ENCODE measurements at regions not wholly inside any gene's neighbourhood (a gene's known extent, or its start where the extent isn't known, plus 50 kb on each side); places are given as distances from the start of the nearest gene placed in this dataset.

DNA sequence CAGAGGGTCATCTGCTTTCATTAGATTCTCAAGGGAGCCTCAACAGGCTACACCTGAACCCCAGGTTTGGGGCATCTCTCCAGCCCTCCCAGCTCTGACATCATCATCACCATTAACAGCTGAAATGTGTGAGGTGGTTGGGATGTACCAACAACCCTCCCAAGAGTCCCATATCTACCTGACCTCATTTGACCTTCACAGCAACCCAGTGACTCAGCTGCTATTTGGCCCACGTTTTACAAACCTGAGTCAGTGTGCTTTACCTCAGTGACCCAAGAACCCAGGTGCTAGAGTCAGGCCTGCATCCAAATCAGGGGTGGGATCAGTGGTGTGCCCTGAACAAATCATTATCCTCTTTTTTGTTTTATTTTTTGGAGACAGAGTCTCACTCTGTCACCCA is 53.3 kb upstream of the TINAGL1 start:
- intact Hi-C loops (cut with DNase I; ENCODE audit: low total_unique reads), result no loop called here
- DNase-seq, result peak in 1 of 2 donors; percentile 10
- Histone ChIP-seq H3K4me3 (no peak overlapping the region), H3K4me1 (no peaks in the 10 kb centered on the region), H3K27ac (no peak overlapping the region), H3K9me3 (no peaks in the 10 kb centered on the region), H3K27me3 (no peaks in the 10 kb centered on the region), H3K36me3 (no peaks in the 10 kb centered on the region)
- TF ChIP-seq, protein P1, sequence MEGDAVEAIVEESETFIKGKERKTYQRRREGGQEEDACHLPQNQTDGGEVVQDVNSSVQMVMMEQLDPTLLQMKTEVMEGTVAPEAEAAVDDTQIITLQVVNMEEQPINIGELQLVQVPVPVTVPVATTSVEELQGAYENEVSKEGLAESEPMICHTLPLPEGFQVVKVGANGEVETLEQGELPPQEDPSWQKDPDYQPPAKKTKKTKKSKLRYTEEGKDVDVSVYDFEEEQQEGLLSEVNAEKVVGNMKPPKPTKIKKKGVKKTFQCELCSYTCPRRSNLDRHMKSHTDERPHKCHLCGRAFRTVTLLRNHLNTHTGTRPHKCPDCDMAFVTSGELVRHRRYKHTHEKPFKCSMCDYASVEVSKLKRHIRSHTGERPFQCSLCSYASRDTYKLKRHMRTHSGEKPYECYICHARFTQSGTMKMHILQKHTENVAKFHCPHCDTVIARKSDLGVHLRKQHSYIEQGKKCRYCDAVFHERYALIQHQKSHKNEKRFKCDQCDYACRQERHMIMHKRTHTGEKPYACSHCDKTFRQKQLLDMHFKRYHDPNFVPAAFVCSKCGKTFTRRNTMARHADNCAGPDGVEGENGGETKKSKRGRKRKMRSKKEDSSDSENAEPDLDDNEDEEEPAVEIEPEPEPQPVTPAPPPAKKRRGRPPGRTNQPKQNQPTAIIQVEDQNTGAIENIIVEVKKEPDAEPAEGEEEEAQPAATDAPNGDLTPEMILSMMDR (IDR thresholded peaks at IDR 0.05), result no peak

DNA sequence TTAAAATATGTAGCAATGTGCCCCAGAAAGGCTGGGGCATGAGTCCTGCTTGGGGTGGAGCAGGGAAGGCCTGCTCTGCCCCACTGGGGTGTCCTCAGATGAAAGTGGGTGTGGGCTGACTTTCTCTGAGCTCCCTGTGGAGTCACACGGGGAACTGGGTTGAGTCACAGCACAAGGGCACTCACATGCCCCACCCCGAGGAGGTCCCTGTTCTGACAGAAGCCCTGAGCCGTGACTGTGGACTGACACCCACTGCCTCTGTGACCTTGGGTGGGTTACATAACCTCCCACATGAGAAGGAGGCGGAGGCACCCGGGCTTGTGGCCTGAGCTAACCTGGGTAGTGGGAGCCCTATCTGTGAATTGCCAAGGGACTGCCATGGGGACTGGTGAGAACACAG is 52.5 kb upstream of the TINAGL1 start:
- no peaks in the 10 kb centered on the region for H3K9me3 ChIP-seq
- no peaks in the 10 kb centered on the region for H3K36me3 ChIP-seq
- peak; percentile 70 to 76 for DNase-seq
- no peak overlapping the region for H3K27ac ChIP-seq
- H3K4me1 ChIP-seq, result no peaks in the 10 kb centered on the region
- H3K4me3 ChIP-seq, result no peak overlapping the region
- intact Hi-C loops (cut with DNase I; ENCODE audit: low total_unique reads), result no loop called here
- H3K27me3 ChIP-seq, result no peaks in the 10 kb centered on the region
- TF ChIP-seq, protein P1 (IDR thresholded peaks at IDR 0.05), result no peak

DNA sequence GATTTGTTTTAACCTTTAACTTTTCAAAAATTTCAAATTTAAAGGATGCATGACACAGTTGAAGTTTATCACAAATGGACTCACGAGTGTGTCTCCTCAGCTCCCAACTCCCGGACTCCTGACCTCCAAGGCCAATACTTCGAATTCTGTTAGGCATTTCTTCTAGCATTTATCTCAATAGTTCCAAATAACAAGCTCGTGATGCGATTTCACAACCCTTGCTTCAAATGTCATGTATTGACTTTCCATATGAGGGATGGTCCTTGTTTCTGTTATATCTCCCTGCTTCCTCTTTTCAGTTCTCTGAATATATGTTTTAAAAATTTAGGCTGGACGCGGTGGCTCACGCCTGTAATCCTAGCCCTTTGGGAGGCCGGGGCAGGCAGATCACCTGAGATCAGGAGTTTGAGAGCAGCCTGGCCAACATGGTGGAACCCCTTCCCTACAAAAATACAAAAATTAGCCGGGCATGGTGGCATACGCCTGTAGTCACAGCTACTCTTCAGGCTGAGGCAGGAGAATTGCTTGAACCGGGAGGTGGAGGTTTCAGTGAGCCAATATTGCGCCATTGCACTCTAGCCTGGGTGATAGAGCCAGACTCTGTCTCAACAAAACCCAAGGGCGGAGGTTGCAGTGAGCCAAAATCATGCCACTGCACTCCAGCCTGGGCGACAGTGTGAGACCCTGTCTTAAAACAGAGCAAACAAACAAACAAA is 52.0 kb upstream of the TINAGL1 start:
- H3K27me3 ChIP-seq, result no peaks in the 10 kb centered on the region
- no peak overlapping the region for H3K27ac ChIP-seq
- H3K4me1 ChIP-seq, result no peaks in the 10 kb centered on the region
- H3K4me3 ChIP-seq, result no peak overlapping the region
- intact Hi-C loops (cut with DNase I; ENCODE audit: low total_unique reads), result no loop called here
- no peaks in the 10 kb centered on the region for H3K36me3 ChIP-seq
- DNase-seq, result peak; percentile 41
- TF ChIP-seq, protein P1 (IDR thresholded peaks at IDR 0.05), result no peak
- no peaks in the 10 kb centered on the region for H3K9me3 ChIP-seq
